ENCODE measurements at regions not wholly inside any gene's neighbourhood (a gene's known extent, or its start where the extent isn't known, plus 50 kb on each side); places are given as distances from the start of the nearest gene placed in this dataset.

- no peak for DNase-seq (ENCODE audit: low read depth)
Observed at GRCh38 chr15:91801836-91802534, 51.5 kb upstream of the SLCO3A1 start.

- DNase-seq (ENCODE audit: low read depth), result no peak
Observed at GRCh38 chr15:91803260-91803659, 50.2 kb upstream of the SLCO3A1 start.

Data from RPMI7951 (cell line).